ENCODE measurements at regions not wholly inside any gene's neighbourhood (a gene's known extent, or its start where the extent isn't known, plus 50 kb on each side); places are given as distances from the start of the nearest gene placed in this dataset.

- H3K9me3 ChIP-seq (ENCODE audit: severe bottlenecking), result no peaks in the 10 kb centered on the region
- H3K27me3 ChIP-seq (ENCODE audit: insufficient read depth, low read depth, severe bottlenecking), result no peaks in the 10 kb centered on the region
- TF ChIP-seq CTCF (IDR thresholded peaks at IDR 0.05; ENCODE audit: low read depth, low read length), result no peak
- no peak overlapping the region for H3K4me3 ChIP-seq (ENCODE audit: low read depth, low read length)
- no peaks in the 10 kb centered on the region for H3K36me3 ChIP-seq
- no peak overlapping the region for H3K27ac ChIP-seq
- DNase-seq, result no peak
Observed at GRCh38 chr13:33722216-33722915, 95.6 kb upstream of the RFC3 start.

GRCh38 chr13:33723365-33723764, 94.6 kb upstream of the RFC3 start:
- no peak overlapping the region for H3K27ac ChIP-seq

GRCh38 chr13:33723772-33724435, 94.0 kb upstream of the RFC3 start:
- Histone ChIP-seq H3K36me3 (no peaks in the 10 kb centered on the region), H3K4me3 (ENCODE audit: low read depth, low read length) (no peak overlapping the region), H3K27ac (no peak overlapping the region), H3K9me3 (ENCODE audit: severe bottlenecking) (no peaks in the 10 kb centered on the region), H3K27me3 (ENCODE audit: insufficient read depth, low read depth, severe bottlenecking) (no peaks in the 10 kb centered on the region)
- peak; percentile 75 for DNase-seq
- peak; percentile 66 for TF ChIP-seq CTCF (IDR thresholded peaks at IDR 0.05; ENCODE audit: low read depth, low read length)

More at GRCh38 chr13:33723365-33723764, 94.6 kb upstream of the RFC3 start:
- no peaks in the 10 kb centered on the region for H3K9me3 ChIP-seq (ENCODE audit: severe bottlenecking)
- TF ChIP-seq CTCF (IDR thresholded peaks at IDR 0.05; ENCODE audit: low read depth, low read length), result no peak
- no peak for DNase-seq
- no peak overlapping the region for H3K4me3 ChIP-seq (ENCODE audit: low read depth, low read length)
- H3K27me3 ChIP-seq (ENCODE audit: insufficient read depth, low read depth, severe bottlenecking), result no peaks in the 10 kb centered on the region
- H3K36me3 ChIP-seq, result no peaks in the 10 kb centered on the region

- no peak for DNase-seq
- no peaks in the 10 kb centered on the region for H3K36me3 ChIP-seq
- H3K27me3 ChIP-seq (ENCODE audit: insufficient read depth, low read depth, severe bottlenecking), result no peaks in the 10 kb centered on the region
- H3K27ac ChIP-seq, result no peak overlapping the region
- no peak for TF ChIP-seq CTCF (IDR thresholded peaks at IDR 0.05; ENCODE audit: low read depth, low read length)
- no peaks in the 10 kb centered on the region for H3K9me3 ChIP-seq (ENCODE audit: severe bottlenecking)
- H3K4me3 ChIP-seq (ENCODE audit: low read depth, low read length), result no peak overlapping the region
Observed at GRCh38 chr13:33725340-33725739, 92.6 kb upstream of the RFC3 start.

GRCh38 chr13:33727297-33728083, 90.5 kb upstream of the RFC3 start:
- no peak for TF ChIP-seq CTCF (IDR thresholded peaks at IDR 0.05; ENCODE audit: low read depth, low read length)
- Histone ChIP-seq H3K27me3 (ENCODE audit: insufficient read depth, low read depth, severe bottlenecking) (no peaks in the 10 kb centered on the region), H3K9me3 (ENCODE audit: severe bottlenecking) (no peaks in the 10 kb centered on the region), H3K36me3 (no peaks in the 10 kb centered on the region), H3K4me3 (ENCODE audit: low read depth, low read length) (no peak overlapping the region), H3K27ac (no peak overlapping the region)
- no peak for DNase-seq

Measured in WERI-Rb-1 (cell line).